ENCODE measurements at regions not wholly inside any gene's neighbourhood (a gene's known extent, or its start where the extent isn't known, plus 50 kb on each side); places are given as distances from the start of the nearest gene placed in this dataset.

- Histone ChIP-seq H3K4me1 (ENCODE audit: control insufficient read depth, insufficient read depth, low read length) (no peaks in the 10 kb centered on the region), H3K27ac (ENCODE audit: low read length) (no peak overlapping the region), H3K27me3 (ENCODE audit: control insufficient read depth, insufficient read depth, low read length) (no peaks in the 10 kb centered on the region), H3K9me3 (ENCODE audit: control insufficient read depth, insufficient read depth, low read depth, low read length) (0 out of 2 replicates have a peak, but pooled peaks cover 4% of the 10 kb centered on the region), H3K4me3 (ENCODE audit: low read depth in 2 of 2, low read length in 2 of 2) (no peak overlapping the region), H3K36me3 (ENCODE audit: control insufficient read depth, insufficient read depth, low read length) (no peaks in the 10 kb centered on the region)
- DNase-seq (ENCODE audit: low read depth, low spot score), result no peak
- no peak for ATAC-seq
- intact Hi-C loops (cut with micrococcal nuclease; ENCODE audit: unreplicated experiment), result no loop called here
- no peak for TF ChIP-seq SIN3A (IDR thresholded peaks at IDR 0.05; ENCODE audit: borderline replicate concordance, insufficient read depth, low read depth, low read length)
- TF ChIP-seq TCF7L2 (IDR thresholded peaks at IDR 0.05; ENCODE audit: low read depth, low read length), result no peak
- TF ChIP-seq CTCF (IDR thresholded peaks at IDR 0.05), result no peak
- TF ChIP-seq, protein P1, sequence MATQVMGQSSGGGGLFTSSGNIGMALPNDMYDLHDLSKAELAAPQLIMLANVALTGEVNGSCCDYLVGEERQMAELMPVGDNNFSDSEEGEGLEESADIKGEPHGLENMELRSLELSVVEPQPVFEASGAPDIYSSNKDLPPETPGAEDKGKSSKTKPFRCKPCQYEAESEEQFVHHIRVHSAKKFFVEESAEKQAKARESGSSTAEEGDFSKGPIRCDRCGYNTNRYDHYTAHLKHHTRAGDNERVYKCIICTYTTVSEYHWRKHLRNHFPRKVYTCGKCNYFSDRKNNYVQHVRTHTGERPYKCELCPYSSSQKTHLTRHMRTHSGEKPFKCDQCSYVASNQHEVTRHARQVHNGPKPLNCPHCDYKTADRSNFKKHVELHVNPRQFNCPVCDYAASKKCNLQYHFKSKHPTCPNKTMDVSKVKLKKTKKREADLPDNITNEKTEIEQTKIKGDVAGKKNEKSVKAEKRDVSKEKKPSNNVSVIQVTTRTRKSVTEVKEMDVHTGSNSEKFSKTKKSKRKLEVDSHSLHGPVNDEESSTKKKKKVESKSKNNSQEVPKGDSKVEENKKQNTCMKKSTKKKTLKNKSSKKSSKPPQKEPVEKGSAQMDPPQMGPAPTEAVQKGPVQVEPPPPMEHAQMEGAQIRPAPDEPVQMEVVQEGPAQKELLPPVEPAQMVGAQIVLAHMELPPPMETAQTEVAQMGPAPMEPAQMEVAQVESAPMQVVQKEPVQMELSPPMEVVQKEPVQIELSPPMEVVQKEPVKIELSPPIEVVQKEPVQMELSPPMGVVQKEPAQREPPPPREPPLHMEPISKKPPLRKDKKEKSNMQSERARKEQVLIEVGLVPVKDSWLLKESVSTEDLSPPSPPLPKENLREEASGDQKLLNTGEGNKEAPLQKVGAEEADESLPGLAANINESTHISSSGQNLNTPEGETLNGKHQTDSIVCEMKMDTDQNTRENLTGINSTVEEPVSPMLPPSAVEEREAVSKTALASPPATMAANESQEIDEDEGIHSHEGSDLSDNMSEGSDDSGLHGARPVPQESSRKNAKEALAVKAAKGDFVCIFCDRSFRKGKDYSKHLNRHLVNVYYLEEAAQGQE (IDR thresholded peaks at IDR 0.05; ENCODE audit: insufficient read depth in 1 of 2, low read depth in 2 of 2, low read length in 1 of 2), result no peak
- no peak for TF ChIP-seq POLR2AphosphoS5 (IDR thresholded peaks at IDR 0.05; ENCODE audit: low read depth, low read length)
- CTCF ChIA-PET, result no interaction called here
- in situ Hi-C loops (cut with HindIII; ENCODE audit: low pct_unique_long_range_greater_than_20kb, low sequenced_read_pairs), result no loop called here
- POLR2A ChIA-PET, result no interaction called here
- BruUV-seq (replicated peaks), result no TSS peak
Measured at GRCh38 chr6:95784869-95785268, 207.5 kb downstream of the MANEA start.

DNA sequence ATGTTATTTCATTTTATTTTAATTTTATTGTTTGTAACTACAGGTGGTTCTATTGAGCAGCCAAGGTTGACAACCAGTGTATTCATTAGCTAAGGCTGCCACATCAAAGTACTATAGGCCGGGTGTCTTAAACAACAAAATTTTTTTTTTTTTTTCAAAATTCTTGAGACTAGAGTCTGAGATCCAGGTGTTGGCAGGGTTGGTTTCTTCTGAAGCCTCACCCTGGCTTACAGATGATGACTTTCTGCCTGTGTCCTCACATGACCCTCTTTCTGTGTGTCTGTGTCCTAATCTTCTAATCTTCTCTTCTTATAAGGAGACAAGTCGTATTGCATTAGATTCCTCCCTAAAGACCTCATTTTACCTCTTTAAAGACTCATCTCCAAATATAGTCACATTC, 208.4 kb downstream of the MANEA start:
- Histone ChIP-seq H3K27ac (ENCODE audit: low read length) (no peak overlapping the region), H3K9me3 (ENCODE audit: control insufficient read depth, insufficient read depth, low read depth, low read length) (0 out of 2 replicates have a peak, but pooled peaks cover 4% of the 10 kb centered on the region), H3K27me3 (ENCODE audit: control insufficient read depth, insufficient read depth, low read length) (no peaks in the 10 kb centered on the region), H3K4me1 (ENCODE audit: control insufficient read depth, insufficient read depth, low read length) (no peaks in the 10 kb centered on the region), H3K36me3 (ENCODE audit: control insufficient read depth, insufficient read depth, low read length) (no peaks in the 10 kb centered on the region), H3K4me3 (ENCODE audit: low read depth in 2 of 2, low read length in 2 of 2) (no peak overlapping the region)
- TF ChIP-seq SIN3A (IDR thresholded peaks at IDR 0.05; ENCODE audit: borderline replicate concordance, insufficient read depth, low read depth, low read length) (no peak), TCF7L2 (IDR thresholded peaks at IDR 0.05; ENCODE audit: low read depth, low read length) (no peak), CTCF (IDR thresholded peaks at IDR 0.05) (no peak), POLR2AphosphoS5 (IDR thresholded peaks at IDR 0.05; ENCODE audit: low read depth, low read length) (no peak)
- TF ChIP-seq, protein P1 (IDR thresholded peaks at IDR 0.05; ENCODE audit: insufficient read depth in 1 of 2, low read depth in 2 of 2, low read length in 1 of 2), result no peak
- ChIA-PET POLR2A (no interaction called here), CTCF (no interaction called here)
- intact Hi-C loops (cut with micrococcal nuclease; ENCODE audit: unreplicated experiment) (no loop called here), in situ Hi-C loops (cut with HindIII; ENCODE audit: low pct_unique_long_range_greater_than_20kb, low sequenced_read_pairs) (no loop called here)
- ATAC-seq, result no peak
- BruUV-seq (replicated peaks), result no TSS peak
- no peak for DNase-seq (ENCODE audit: low read depth, low spot score)

Data from Panc1 (cell line).